Mammary epithelial cell (primary cell): ENCODE measurements at regions not wholly inside any gene's neighbourhood (a gene's known extent, or its start where the extent isn't known, plus 50 kb on each side); places are given as distances from the start of the nearest gene placed in this dataset.

ENCODE experiments used
- CTCF ChIP-seq, 2 donors: IDR thresholded peaks in 1 of 2; conservative IDR thresholded peaks in 1 of 2; 2 replicates each; pipeline ENCODE4 v1.5.1; 2011 to 2012; ENCODE audit warnings: inconsistent platforms in 2 of 2, low read length in 2 of 2, mild to moderate bottlenecking in 2 of 2, control low read depth in 1 of 2, low read depth in 1 of 2; ENCODE audit not compliant: insufficient read depth in 1 of 2; ENCODE audit errors: extremely low read depth in 1 of 2
- EZH2 ChIP-seq: IDR thresholded peaks from 2 replicates; pipeline ENCODE4 v1.6.1; 2012; ENCODE audit warnings: low read length, inconsistent platforms, borderline replicate concordance

- TF ChIP-seq EZH2 (no peak), CTCF (conservative IDR thresholded peaks at IDR 0.05 in 1 of 2, IDR thresholded peaks at IDR 0.05 in 1 of 2; ENCODE audit: extremely low read depth in 1 of 2, insufficient read depth in 1 of 2, low read depth in 1 of 2, low read length in 2 of 2) (no peak)
Measured at GRCh38 chr12:87679251-87679650, 349.9 kb downstream of the C12orf50 start.
